ENCODE measurements at regions not wholly inside any gene's neighbourhood (a gene's known extent, or its start where the extent isn't known, plus 50 kb on each side); places are given as distances from the start of the nearest gene placed in this dataset.

- no peaks in the 10 kb centered on the region for H3K27me3 ChIP-seq (ENCODE audit: insufficient read depth, low read depth, low read length)
- no peaks in the 10 kb centered on the region for H3F3A ChIP-seq (ENCODE audit: insufficient read depth, low read length, poor library complexity, severe bottlenecking)
- H3K9ac ChIP-seq (ENCODE audit: low read length), result no peak overlapping the region
- no peak overlapping the region for H3K4me2 ChIP-seq (ENCODE audit: low read length)
- H3K9me2 ChIP-seq (ENCODE audit: insufficient read depth, low read length), result no peaks in the 10 kb centered on the region
- H3K9me3 ChIP-seq (ENCODE audit: low read length), result no peaks in the 10 kb centered on the region
- no peaks in the 10 kb centered on the region for H4K20me1 ChIP-seq (ENCODE audit: insufficient read depth)
- H3K4me3 ChIP-seq (ENCODE audit: low read length), result no peak overlapping the region
- TF ChIP-seq REST (IDR thresholded peaks at IDR 0.05; ENCODE audit: borderline replicate concordance), result no peak
- TF ChIP-seq MXI1 (conservative IDR thresholded peaks at IDR 0.05; ENCODE audit: poor library complexity, severe bottlenecking), result no peak
- TF ChIP-seq TAF1 (IDR thresholded peaks at IDR 0.05; ENCODE audit: low read depth), result no peak
- no peak for TF ChIP-seq EP300 (conservative IDR thresholded peaks at IDR 0.05; ENCODE audit: poor library complexity, severe bottlenecking)
- no peak for TF ChIP-seq CTCF (IDR thresholded peaks at IDR 0.05; ENCODE audit: poor library complexity, severe bottlenecking)
- TF ChIP-seq POLR2AphosphoS5 (IDR thresholded peaks at IDR 0.05), result no peak
- no peak for TF ChIP-seq SMC3 (conservative IDR thresholded peaks at IDR 0.05; ENCODE audit: poor library complexity)
- TF ChIP-seq RAD21 (conservative IDR thresholded peaks at IDR 0.05), result no peak
- TF ChIP-seq EZH2 (IDR thresholded peaks at IDR 0.05; ENCODE audit: borderline replicate concordance, insufficient read depth, low read length, poor library complexity, severe bottlenecking), result no peak
- H3K36me3 ChIP-seq (ENCODE audit: insufficient read depth, low read length), result no peaks in the 10 kb centered on the region
- no peak overlapping the region for H2AFZ ChIP-seq (ENCODE audit: low read depth, low read length)
- no peaks in the 10 kb centered on the region for H3K79me2 ChIP-seq (replicated peaks; ENCODE audit: insufficient read depth, low read length)
- no peak overlapping the region for H3K27ac ChIP-seq (ENCODE audit: low read length)
Measured at GRCh38 chr1:25105836-25106235, 126.5 kb downstream of the SYF2 start.

- H3K4me3 ChIP-seq (ENCODE audit: low read length), result no peak overlapping the region
- no peaks in the 10 kb centered on the region for H3K9me2 ChIP-seq (ENCODE audit: insufficient read depth, low read length)
- H3F3A ChIP-seq (ENCODE audit: insufficient read depth, low read length, poor library complexity, severe bottlenecking), result no peaks in the 10 kb centered on the region
- no peaks in the 10 kb centered on the region for H4K20me1 ChIP-seq (ENCODE audit: insufficient read depth)
- no peak overlapping the region for H2AFZ ChIP-seq (ENCODE audit: low read depth, low read length)
- no peaks in the 10 kb centered on the region for H3K36me3 ChIP-seq (ENCODE audit: insufficient read depth, low read length)
- no peak overlapping the region for H3K9ac ChIP-seq (ENCODE audit: low read length)
- H3K27me3 ChIP-seq (ENCODE audit: insufficient read depth, low read depth, low read length), result no peaks in the 10 kb centered on the region
- H3K27ac ChIP-seq (ENCODE audit: low read length), result no peak overlapping the region
- H3K4me2 ChIP-seq (ENCODE audit: low read length), result no peak overlapping the region
- H3K9me3 ChIP-seq (ENCODE audit: low read length), result no peaks in the 10 kb centered on the region
- H3K79me2 ChIP-seq (replicated peaks; ENCODE audit: insufficient read depth, low read length), result no peaks in the 10 kb centered on the region
- no peak for TF ChIP-seq MXI1 (conservative IDR thresholded peaks at IDR 0.05; ENCODE audit: poor library complexity, severe bottlenecking)
- no peak for TF ChIP-seq EP300 (conservative IDR thresholded peaks at IDR 0.05; ENCODE audit: poor library complexity, severe bottlenecking)
- no peak for TF ChIP-seq EZH2 (IDR thresholded peaks at IDR 0.05; ENCODE audit: borderline replicate concordance, insufficient read depth, low read length, poor library complexity, severe bottlenecking)
- no peak for TF ChIP-seq SMC3 (conservative IDR thresholded peaks at IDR 0.05; ENCODE audit: poor library complexity)
- TF ChIP-seq RAD21 (conservative IDR thresholded peaks at IDR 0.05), result no peak
- TF ChIP-seq POLR2AphosphoS5 (IDR thresholded peaks at IDR 0.05), result no peak
- no peak for TF ChIP-seq REST (IDR thresholded peaks at IDR 0.05; ENCODE audit: borderline replicate concordance)
- TF ChIP-seq CTCF (IDR thresholded peaks at IDR 0.05; ENCODE audit: poor library complexity, severe bottlenecking), result no peak
- TF ChIP-seq TAF1 (IDR thresholded peaks at IDR 0.05; ENCODE audit: low read depth), result no peak
Measured at GRCh38 chr1:25104932-25105561, 127.3 kb downstream of the SYF2 start.
